ENCODE measurements at regions not wholly inside any gene's neighbourhood (a gene's known extent, or its start where the extent isn't known, plus 50 kb on each side); places are given as distances from the start of the nearest gene placed in this dataset.
"Not testable (repeated sequence)": the region's sequence is repeated elsewhere in the genome, so short reads cannot be mapped to it uniquely, and the experiment has no call there.

GRCh38 chr19:28084659-28085157 lies 1128.2 kb downstream of the UQCRFS1 start:
- not testable (repeated sequence) for DNase-seq

GRCh38 chr19:28076628-28077027 lies 1136.3 kb downstream of the UQCRFS1 start:
- DNase-seq: no peak

- DNase-seq: no peak
Observed at GRCh38 chr19:28075229-28075628, 1137.7 kb downstream of the UQCRFS1 start.

GRCh38 chr19:28074773-28075172 lies 1138.2 kb downstream of the UQCRFS1 start:
- no peak for DNase-seq

GRCh38 chr19:28067882-28068281 lies 1145.1 kb downstream of the UQCRFS1 start:
- DNase-seq: no peak

- DNase-seq: no peak
Observed at GRCh38 chr19:28066988-28067387, 1146.0 kb downstream of the UQCRFS1 start.

GRCh38 chr19:28066161-28066560 lies 1146.8 kb downstream of the UQCRFS1 start:
- no peak for DNase-seq

- no peak for DNase-seq
Observed at GRCh38 chr19:28065026-28065425, 1147.9 kb downstream of the UQCRFS1 start.

- no peak for DNase-seq
Observed at GRCh38 chr19:28063702-28064101, 1149.2 kb downstream of the UQCRFS1 start.

GRCh38 chr19:28061111-28061510 lies 1151.8 kb downstream of the UQCRFS1 start:
- no peak for DNase-seq

- DNase-seq: not testable (repeated sequence)
Observed at GRCh38 chr19:28057026-28057425, 1155.9 kb downstream of the UQCRFS1 start.

- DNase-seq: no peak
Observed at GRCh38 chr19:28051047-28051446, 1161.9 kb downstream of the UQCRFS1 start.

- DNase-seq: no peak
Observed at GRCh38 chr19:28049875-28050274, 1163.1 kb downstream of the UQCRFS1 start.

GRCh38 chr19:28046932-28047331 lies 1166.0 kb downstream of the UQCRFS1 start:
- DNase-seq: no peak

GRCh38 chr19:28045621-28046020 lies 1167.3 kb downstream of the UQCRFS1 start:
- no peak for DNase-seq

GRCh38 chr19:28044477-28044876 lies 1168.5 kb downstream of the UQCRFS1 start:
- DNase-seq: no peak

- no peak for DNase-seq
Observed at GRCh38 chr19:28042516-28042915, 1170.4 kb downstream of the UQCRFS1 start.

- no peak for DNase-seq
Observed at GRCh38 chr19:28039677-28040381, 1173.1 kb downstream of the UQCRFS1 start.

GRCh38 chr19:28037186-28037585 lies 1175.8 kb downstream of the UQCRFS1 start:
- DNase-seq: no peak

GRCh38 chr19:28036486-28036885 lies 1176.5 kb downstream of the UQCRFS1 start:
- no peak for DNase-seq

GRCh38 chr19:28034936-28035335 lies 1178.0 kb downstream of the UQCRFS1 start:
- no peak for DNase-seq

GRCh38 chr19:28028881-28029444 lies 1184.0 kb downstream of the UQCRFS1 start:
- DNase-seq: no peak

- no peak for DNase-seq
Observed at GRCh38 chr19:28027116-28027515, 1185.8 kb downstream of the UQCRFS1 start.

GRCh38 chr19:28026636-28027035 lies 1186.3 kb downstream of the UQCRFS1 start:
- no peak for DNase-seq

- DNase-seq: no peak
Observed at GRCh38 chr19:28024920-28025319, 1188.0 kb downstream of the UQCRFS1 start.

Data from activated CD8-positive, alpha-beta memory T cell treated with anti-CD3 and anti-CD28 coated beads, Interleukin-2, amount 50 U/mL, for 48 hours (primary cell).